Smooth muscle cell of the brain vasculature (primary cell): ENCODE measurements at regions not wholly inside any gene's neighbourhood (a gene's known extent, or its start where the extent isn't known, plus 50 kb on each side); places are given as distances from the start of the nearest gene placed in this dataset.
"Not testable (repeated sequence)": the region's sequence is repeated elsewhere in the genome, so short reads cannot be mapped to it uniquely, and the experiment has no call there.

Experiments
- DNase-seq: peaks from one replicate; pipeline ENCODE4 v3.0.0-alpha.2; 2012; ENCODE audit warnings: low read depth, low spot score

GRCh38 chr6:19535351-19535750, 301.8 kb upstream of the ID4 start:
- DNase-seq: no peak

- DNase-seq: no peak
Measured at GRCh38 chr6:19536838-19537237, 300.3 kb upstream of the ID4 start.

GRCh38 chr6:19538096-19538495, 299.1 kb upstream of the ID4 start:
- DNase-seq: no peak

GRCh38 chr6:19547507-19547906, 289.7 kb upstream of the ID4 start:
- DNase-seq: no peak

- no peak for DNase-seq
Measured at GRCh38 chr6:19549109-19549508, 288.1 kb upstream of the ID4 start.

- DNase-seq: no peak
Measured at GRCh38 chr6:19550380-19550779, 286.8 kb upstream of the ID4 start.

GRCh38 chr6:19551611-19552010, 285.6 kb upstream of the ID4 start:
- no peak for DNase-seq

GRCh38 chr6:19552076-19552475, 285.1 kb upstream of the ID4 start:
- DNase-seq: no peak

- no peak for DNase-seq
Measured at GRCh38 chr6:19552588-19552987, 284.6 kb upstream of the ID4 start.

- DNase-seq: no peak
Measured at GRCh38 chr6:19554356-19555225, 282.6 kb upstream of the ID4 start.

- DNase-seq: no peak
Measured at GRCh38 chr6:19557191-19557590, 280.0 kb upstream of the ID4 start.

GRCh38 chr6:19558201-19558600, 279.0 kb upstream of the ID4 start:
- no peak for DNase-seq

GRCh38 chr6:19558934-19559333, 278.2 kb upstream of the ID4 start:
- no peak for DNase-seq

- no peak for DNase-seq
Measured at GRCh38 chr6:19562468-19562867, 274.7 kb upstream of the ID4 start.

GRCh38 chr6:19569563-19569962, 267.6 kb upstream of the ID4 start:
- no peak for DNase-seq

GRCh38 chr6:19571176-19571575, 266.0 kb upstream of the ID4 start:
- no peak for DNase-seq

GRCh38 chr6:19578481-19578880, 258.7 kb upstream of the ID4 start:
- no peak for DNase-seq

- not testable (repeated sequence) for DNase-seq
Measured at GRCh38 chr6:19584207-19584606, 253.0 kb upstream of the ID4 start.

- no peak for DNase-seq
Measured at GRCh38 chr6:19587238-19587942, 249.8 kb upstream of the ID4 start.

GRCh38 chr6:19590501-19591131, 246.6 kb upstream of the ID4 start:
- no peak for DNase-seq

GRCh38 chr6:19597809-19598320, 239.3 kb upstream of the ID4 start:
- DNase-seq: no peak

GRCh38 chr6:19599796-19600464, 237.2 kb upstream of the ID4 start:
- DNase-seq: no peak
